Pons (tissue), 1 donor: ENCODE measurements at regions not wholly inside any gene's neighbourhood (a gene's known extent, or its start where the extent isn't known, plus 50 kb on each side); places are given as distances from the start of the nearest gene placed in this dataset.
A peak's percentile ranks its signal among the peaks of the same experiment; 100 is the strongest.

Experiments used
- DNase-seq: peaks from one replicate; pipeline ENCODE4 v3.0.0-alpha.2; 2016; ENCODE audit warnings: low spot score

- DNase-seq = no peak
Measured at GRCh38 chr5:161235569-161235968, 311.0 kb downstream of the GABRB2 start.

- DNase-seq = no peak
Measured at GRCh38 chr5:161233553-161233952, 313.0 kb downstream of the GABRB2 start.

- no peak for DNase-seq
Measured at GRCh38 chr5:161230221-161230620, 316.3 kb downstream of the GABRB2 start.

GRCh38 chr5:161219816-161220215 lies 326.7 kb downstream of the GABRB2 start:
- no peak for DNase-seq

- DNase-seq = no peak
Measured at GRCh38 chr5:161216877-161217276, 329.6 kb downstream of the GABRB2 start.

GRCh38 chr5:161212123-161212712 lies 334.3 kb downstream of the GABRB2 start:
- no peak for DNase-seq

- no peak for DNase-seq
Measured at GRCh38 chr5:161201558-161201957, 345.0 kb downstream of the GABRB2 start.

GRCh38 chr5:161190778-161191177 lies 338.8 kb upstream of the ATP10B start:
- DNase-seq = no peak

- DNase-seq = no peak
Measured at GRCh38 chr5:161190086-161190485, 338.1 kb upstream of the ATP10B start.

GRCh38 chr5:161189452-161189851 lies 337.4 kb upstream of the ATP10B start:
- DNase-seq = no peak

GRCh38 chr5:161183559-161183958 lies 331.5 kb upstream of the ATP10B start:
- no peak for DNase-seq

- no peak for DNase-seq
Measured at GRCh38 chr5:161176221-161176620, 324.2 kb upstream of the ATP10B start.

- DNase-seq = no peak
Measured at GRCh38 chr5:161169776-161170175, 317.8 kb upstream of the ATP10B start.

GRCh38 chr5:161167016-161167767 lies 315.2 kb upstream of the ATP10B start:
- DNase-seq = peak; percentile 15

GRCh38 chr5:161165998-161166660 lies 314.1 kb upstream of the ATP10B start:
- DNase-seq = no peak

- DNase-seq = no peak
Measured at GRCh38 chr5:161157925-161158324, 305.9 kb upstream of the ATP10B start.

GRCh38 chr5:161155451-161155850 lies 303.4 kb upstream of the ATP10B start:
- DNase-seq = no peak

GRCh38 chr5:161152415-161152940 lies 300.5 kb upstream of the ATP10B start:
- no peak for DNase-seq

- DNase-seq = no peak
Measured at GRCh38 chr5:161150441-161150988, 298.5 kb upstream of the ATP10B start.

GRCh38 chr5:161149078-161149477 lies 297.1 kb upstream of the ATP10B start:
- DNase-seq = no peak

GRCh38 chr5:161138751-161139455 lies 286.9 kb upstream of the ATP10B start:
- DNase-seq = peak; percentile 41

GRCh38 chr5:161134956-161135355 lies 282.9 kb upstream of the ATP10B start:
- no peak for DNase-seq
